WTC11 (cell line): ENCODE measurements at regions not wholly inside any gene's neighbourhood (a gene's known extent, or its start where the extent isn't known, plus 50 kb on each side); places are given as distances from the start of the nearest gene placed in this dataset.
"Not testable (repeated sequence)": the region's sequence is repeated elsewhere in the genome, so short reads cannot be mapped to it uniquely, and the experiment has no call there.

Experiments used
- ZNF263 ChIP-seq: sonication (generic); formaldehyde crosslinking; IDR thresholded peaks from 2 replicates; pipeline ENCODE4 v1.8.1; 2022; ENCODE audit warnings: low read depth, mild to moderate bottlenecking, moderate library complexity, missing genetic modification reagents
- ZNF671 ChIP-seq: fragments of 250-450 bp; sonication (Bioruptor Pico); IDR thresholded peaks from 2 replicates; pipeline ENCODE4 v1.8.0; 2021; ENCODE audit warnings: mild to moderate bottlenecking
- TF ChIP-seq, protein P1 (sequence below): fragments of 200-600 bp; IDR thresholded peaks from 2 replicates; pipeline ENCODE4 v1.8.0; 2022; ENCODE audit warnings: antibody characterized with exemption

DNA sequence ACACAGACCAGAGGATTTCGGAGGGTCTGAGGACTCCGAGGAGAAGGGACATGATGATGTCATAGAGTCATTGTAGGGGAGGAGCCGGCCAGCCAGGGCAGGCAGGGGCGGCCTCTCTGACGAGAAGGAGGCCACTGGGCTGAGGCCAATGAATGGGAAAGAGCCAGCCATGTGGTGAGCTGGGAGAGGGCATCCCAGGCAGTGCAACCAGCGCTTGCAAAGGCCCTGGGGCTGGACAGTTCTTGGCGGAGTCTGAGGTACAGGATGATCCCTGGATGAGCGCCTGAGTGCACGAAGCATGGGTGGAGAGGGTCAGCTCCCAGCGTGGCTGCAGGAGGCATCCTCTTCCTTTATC is 158.6 kb upstream of the FOXF1 start:
- TF ChIP-seq, protein P1, sequence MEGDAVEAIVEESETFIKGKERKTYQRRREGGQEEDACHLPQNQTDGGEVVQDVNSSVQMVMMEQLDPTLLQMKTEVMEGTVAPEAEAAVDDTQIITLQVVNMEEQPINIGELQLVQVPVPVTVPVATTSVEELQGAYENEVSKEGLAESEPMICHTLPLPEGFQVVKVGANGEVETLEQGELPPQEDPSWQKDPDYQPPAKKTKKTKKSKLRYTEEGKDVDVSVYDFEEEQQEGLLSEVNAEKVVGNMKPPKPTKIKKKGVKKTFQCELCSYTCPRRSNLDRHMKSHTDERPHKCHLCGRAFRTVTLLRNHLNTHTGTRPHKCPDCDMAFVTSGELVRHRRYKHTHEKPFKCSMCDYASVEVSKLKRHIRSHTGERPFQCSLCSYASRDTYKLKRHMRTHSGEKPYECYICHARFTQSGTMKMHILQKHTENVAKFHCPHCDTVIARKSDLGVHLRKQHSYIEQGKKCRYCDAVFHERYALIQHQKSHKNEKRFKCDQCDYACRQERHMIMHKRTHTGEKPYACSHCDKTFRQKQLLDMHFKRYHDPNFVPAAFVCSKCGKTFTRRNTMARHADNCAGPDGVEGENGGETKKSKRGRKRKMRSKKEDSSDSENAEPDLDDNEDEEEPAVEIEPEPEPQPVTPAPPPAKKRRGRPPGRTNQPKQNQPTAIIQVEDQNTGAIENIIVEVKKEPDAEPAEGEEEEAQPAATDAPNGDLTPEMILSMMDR, result not testable (repeated sequence)
- TF ChIP-seq ZNF671; ZNF263 (CRISPR knock-in tag): not testable (repeated sequence)
